ENCODE measurements at regions not wholly inside any gene's neighbourhood (a gene's known extent, or its start where the extent isn't known, plus 50 kb on each side); places are given as distances from the start of the nearest gene placed in this dataset.

- Histone ChIP-seq H3K27ac (ENCODE audit: low read depth, low read length) (no peak overlapping the region), H3K9ac (ENCODE audit: low read depth in 1 of 2, low read length in 2 of 2) (no peak overlapping the region), H3K4me3 (ENCODE audit: low read depth in 1 of 2, low read length in 2 of 2) (no peak overlapping the region), H3K36me3 (ENCODE audit: control insufficient read depth in 1 of 2, insufficient read depth in 2 of 2, low read length in 2 of 2) (no peaks in the 10 kb centered on the region), H3K4me1 (ENCODE audit: control insufficient read depth in 1 of 2, insufficient read depth in 2 of 2, low read length in 2 of 2) (peaks cover 0 to under 1% of the 10 kb centered on the region in 2 donors), H3K9me3 (ENCODE audit: control insufficient read depth in 1 of 2, low read length in 2 of 2) (no peaks in the 10 kb centered on the region), H3K27me3 (ENCODE audit: control insufficient read depth in 1 of 2, insufficient read depth in 2 of 2, low read length in 2 of 2) (no peaks in the 10 kb centered on the region)
Observed at GRCh38 chr2:61688369-61689334, 150.5 kb upstream of the XPO1 start.

GRCh38 chr2:61679096-61679495 lies 140.9 kb upstream of the XPO1 start:
- H3K9me3 ChIP-seq (ENCODE audit: control insufficient read depth in 1 of 2, low read length in 2 of 2) = peaks cover 0 to 6% of the 10 kb centered on the region in 2 donors
- H3K4me1 ChIP-seq (ENCODE audit: control insufficient read depth in 1 of 2, insufficient read depth in 2 of 2, low read length in 2 of 2) = no peaks in the 10 kb centered on the region
- H3K27me3 ChIP-seq (ENCODE audit: control insufficient read depth in 1 of 2, insufficient read depth in 2 of 2, low read length in 2 of 2) = no peaks in the 10 kb centered on the region
- H3K4me3 ChIP-seq (ENCODE audit: low read depth in 1 of 2, low read length in 2 of 2) = no peak overlapping the region
- H3K9ac ChIP-seq (ENCODE audit: low read depth in 1 of 2, low read length in 2 of 2) = no peak overlapping the region
- H3K27ac ChIP-seq (ENCODE audit: low read depth, low read length) = no peak overlapping the region
- H3K36me3 ChIP-seq (ENCODE audit: control insufficient read depth in 1 of 2, insufficient read depth in 2 of 2, low read length in 2 of 2) = no peaks in the 10 kb centered on the region

- no peaks in the 10 kb centered on the region for H3K36me3 ChIP-seq (ENCODE audit: control insufficient read depth in 1 of 2, insufficient read depth in 2 of 2, low read length in 2 of 2)
- H3K9ac ChIP-seq (ENCODE audit: low read depth in 1 of 2, low read length in 2 of 2) = no peak overlapping the region
- H3K9me3 ChIP-seq (ENCODE audit: control insufficient read depth in 1 of 2, low read length in 2 of 2) = peaks cover 0 to 6% of the 10 kb centered on the region in 2 donors
- no peaks in the 10 kb centered on the region for H3K27me3 ChIP-seq (ENCODE audit: control insufficient read depth in 1 of 2, insufficient read depth in 2 of 2, low read length in 2 of 2)
- H3K27ac ChIP-seq (ENCODE audit: low read depth, low read length) = no peak overlapping the region
- no peaks in the 10 kb centered on the region for H3K4me1 ChIP-seq (ENCODE audit: control insufficient read depth in 1 of 2, insufficient read depth in 2 of 2, low read length in 2 of 2)
- no peak overlapping the region for H3K4me3 ChIP-seq (ENCODE audit: low read depth in 1 of 2, low read length in 2 of 2)
Observed at GRCh38 chr2:61677942-61678341, 139.8 kb upstream of the XPO1 start.

- no peaks in the 10 kb centered on the region for H3K4me1 ChIP-seq (ENCODE audit: control insufficient read depth in 1 of 2, insufficient read depth in 2 of 2, low read length in 2 of 2)
- no peak overlapping the region for H3K4me3 ChIP-seq (ENCODE audit: low read depth in 1 of 2, low read length in 2 of 2)
- no peaks in the 10 kb centered on the region for H3K27me3 ChIP-seq (ENCODE audit: control insufficient read depth in 1 of 2, insufficient read depth in 2 of 2, low read length in 2 of 2)
- peaks cover 0 to 6% of the 10 kb centered on the region in 2 donors for H3K9me3 ChIP-seq (ENCODE audit: control insufficient read depth in 1 of 2, low read length in 2 of 2)
- H3K27ac ChIP-seq (ENCODE audit: low read depth, low read length) = no peak overlapping the region
- no peak overlapping the region for H3K9ac ChIP-seq (ENCODE audit: low read depth in 1 of 2, low read length in 2 of 2)
- H3K36me3 ChIP-seq (ENCODE audit: control insufficient read depth in 1 of 2, insufficient read depth in 2 of 2, low read length in 2 of 2) = no peaks in the 10 kb centered on the region
Observed at GRCh38 chr2:61677306-61677705, 139.2 kb upstream of the XPO1 start.

GRCh38 chr2:61675204-61675603 lies 137.0 kb upstream of the XPO1 start:
- no peak overlapping the region for H3K4me3 ChIP-seq (ENCODE audit: low read depth in 1 of 2, low read length in 2 of 2)
- H3K36me3 ChIP-seq (ENCODE audit: control insufficient read depth in 1 of 2, insufficient read depth in 2 of 2, low read length in 2 of 2) = no peaks in the 10 kb centered on the region
- H3K9me3 ChIP-seq (ENCODE audit: control insufficient read depth in 1 of 2, low read length in 2 of 2) = peaks cover 0 to 6% of the 10 kb centered on the region in 2 donors
- no peak overlapping the region for H3K27ac ChIP-seq (ENCODE audit: low read depth, low read length)
- no peak overlapping the region for H3K9ac ChIP-seq (ENCODE audit: low read depth in 1 of 2, low read length in 2 of 2)
- no peaks in the 10 kb centered on the region for H3K27me3 ChIP-seq (ENCODE audit: control insufficient read depth in 1 of 2, insufficient read depth in 2 of 2, low read length in 2 of 2)
- peaks cover 14 to 15% of the 10 kb centered on the region in 2 donors for H3K4me1 ChIP-seq (ENCODE audit: control insufficient read depth in 1 of 2, insufficient read depth in 2 of 2, low read length in 2 of 2)

- Histone ChIP-seq H3K9ac (ENCODE audit: low read depth in 1 of 2, low read length in 2 of 2) (peak overlapping the region; percentile 48 to 54), H3K27me3 (ENCODE audit: control insufficient read depth in 1 of 2, insufficient read depth in 2 of 2, low read length in 2 of 2) (no peaks in the 10 kb centered on the region), H3K9me3 (ENCODE audit: control insufficient read depth in 1 of 2, low read length in 2 of 2) (peaks cover 0 to 6% of the 10 kb centered on the region in 2 donors), H3K27ac (ENCODE audit: low read depth, low read length) (peak overlapping the region; percentile 80), H3K4me1 (ENCODE audit: control insufficient read depth in 1 of 2, insufficient read depth in 2 of 2, low read length in 2 of 2) (peaks cover 15% of the 10 kb centered on the region in 2 donors), H3K4me3 (ENCODE audit: low read depth in 1 of 2, low read length in 2 of 2) (peak overlapping the region; percentile 61 to 68), H3K36me3 (ENCODE audit: control insufficient read depth in 1 of 2, insufficient read depth in 2 of 2, low read length in 2 of 2) (no peaks in the 10 kb centered on the region)
Observed at GRCh38 chr2:61671561-61672315, 133.6 kb upstream of the XPO1 start.

GRCh38 chr2:61670591-61671501 lies 132.7 kb upstream of the XPO1 start:
- peaks cover 15% of the 10 kb centered on the region in 2 donors for H3K4me1 ChIP-seq (ENCODE audit: control insufficient read depth in 1 of 2, insufficient read depth in 2 of 2, low read length in 2 of 2)
- no peaks in the 10 kb centered on the region for H3K36me3 ChIP-seq (ENCODE audit: control insufficient read depth in 1 of 2, insufficient read depth in 2 of 2, low read length in 2 of 2)
- peak overlapping the region; percentile 61 to 68 for H3K4me3 ChIP-seq (ENCODE audit: low read depth in 1 of 2, low read length in 2 of 2)
- H3K27me3 ChIP-seq (ENCODE audit: control insufficient read depth in 1 of 2, insufficient read depth in 2 of 2, low read length in 2 of 2) = no peaks in the 10 kb centered on the region
- H3K9ac ChIP-seq (ENCODE audit: low read depth in 1 of 2, low read length in 2 of 2) = peak overlapping the region; percentile 48 to 54
- H3K9me3 ChIP-seq (ENCODE audit: control insufficient read depth in 1 of 2, low read length in 2 of 2) = peaks cover 0 to 6% of the 10 kb centered on the region in 2 donors
- peak overlapping the region; percentile 80 for H3K27ac ChIP-seq (ENCODE audit: low read depth, low read length)

GRCh38 chr2:61664190-61664589 lies 126.0 kb upstream of the XPO1 start:
- H3K9me3 ChIP-seq (ENCODE audit: control insufficient read depth in 1 of 2, low read length in 2 of 2) = no peaks in the 10 kb centered on the region
- no peak overlapping the region for H3K9ac ChIP-seq (ENCODE audit: low read depth in 1 of 2, low read length in 2 of 2)
- H3K27me3 ChIP-seq (ENCODE audit: control insufficient read depth in 1 of 2, insufficient read depth in 2 of 2, low read length in 2 of 2) = no peaks in the 10 kb centered on the region
- no peak overlapping the region for H3K27ac ChIP-seq (ENCODE audit: low read depth, low read length)
- H3K4me1 ChIP-seq (ENCODE audit: control insufficient read depth in 1 of 2, insufficient read depth in 2 of 2, low read length in 2 of 2) = peaks cover 0 to 14% of the 10 kb centered on the region in 2 donors
- H3K36me3 ChIP-seq (ENCODE audit: control insufficient read depth in 1 of 2, insufficient read depth in 2 of 2, low read length in 2 of 2) = no peaks in the 10 kb centered on the region
- no peak overlapping the region for H3K4me3 ChIP-seq (ENCODE audit: low read depth in 1 of 2, low read length in 2 of 2)

GRCh38 chr2:61662990-61663389 lies 124.8 kb upstream of the XPO1 start:
- no peaks in the 10 kb centered on the region for H3K9me3 ChIP-seq (ENCODE audit: control insufficient read depth in 1 of 2, low read length in 2 of 2)
- H3K4me3 ChIP-seq (ENCODE audit: low read depth in 1 of 2, low read length in 2 of 2) = no peak overlapping the region
- H3K4me1 ChIP-seq (ENCODE audit: control insufficient read depth in 1 of 2, insufficient read depth in 2 of 2, low read length in 2 of 2) = peaks cover 0 to 15% of the 10 kb centered on the region in 2 donors
- no peak overlapping the region for H3K9ac ChIP-seq (ENCODE audit: low read depth in 1 of 2, low read length in 2 of 2)
- H3K36me3 ChIP-seq (ENCODE audit: control insufficient read depth in 1 of 2, insufficient read depth in 2 of 2, low read length in 2 of 2) = no peaks in the 10 kb centered on the region
- H3K27ac ChIP-seq (ENCODE audit: low read depth, low read length) = no peak overlapping the region
- no peaks in the 10 kb centered on the region for H3K27me3 ChIP-seq (ENCODE audit: control insufficient read depth in 1 of 2, insufficient read depth in 2 of 2, low read length in 2 of 2)
